Right forelimb (tissue), 1 donor: ENCODE measurements at regions not wholly inside any gene's neighbourhood (a gene's known extent, or its start where the extent isn't known, plus 50 kb on each side); places are given as distances from the start of the nearest gene placed in this dataset.
"Not testable (repeated sequence)": the region's sequence is repeated elsewhere in the genome, so short reads cannot be mapped to it uniquely, and the experiment has no call there.

Experiments
- DNase-seq: peaks from one replicate; pipeline ENCODE4 v3.0.0-alpha.2; 2018

GRCh38 chr2:49664827-49665226 is 510.5 kb upstream of the FSHR start:
- no peak for DNase-seq

- DNase-seq, result no peak
Measured at GRCh38 chr2:49661809-49662208, 507.5 kb upstream of the FSHR start.

- no peak for DNase-seq
Measured at GRCh38 chr2:49656853-49657252, 502.5 kb upstream of the FSHR start.

GRCh38 chr2:49643149-49643548 is 488.8 kb upstream of the FSHR start:
- no peak for DNase-seq

GRCh38 chr2:49640630-49641029 is 486.3 kb upstream of the FSHR start:
- no peak for DNase-seq

- DNase-seq, result no peak
Measured at GRCh38 chr2:49621016-49621415, 466.7 kb upstream of the FSHR start.

- DNase-seq, result no peak
Measured at GRCh38 chr2:49619804-49620203, 465.5 kb upstream of the FSHR start.

- no peak for DNase-seq
Measured at GRCh38 chr2:49618491-49618890, 464.2 kb upstream of the FSHR start.

GRCh38 chr2:49616800-49617199 is 462.5 kb upstream of the FSHR start:
- no peak for DNase-seq

- not testable (repeated sequence) for DNase-seq
Measured at GRCh38 chr2:49611796-49612195, 457.5 kb upstream of the FSHR start.

GRCh38 chr2:49600524-49600923 is 446.2 kb upstream of the FSHR start:
- DNase-seq, result no peak

- no peak for DNase-seq
Measured at GRCh38 chr2:49598231-49598630, 443.9 kb upstream of the FSHR start.

GRCh38 chr2:49585921-49586320 is 431.6 kb upstream of the FSHR start:
- DNase-seq, result no peak

GRCh38 chr2:49582946-49583345 is 428.6 kb upstream of the FSHR start:
- no peak for DNase-seq

GRCh38 chr2:49577041-49577440 is 422.7 kb upstream of the FSHR start:
- no peak for DNase-seq

- no peak for DNase-seq
Measured at GRCh38 chr2:49569176-49569575, 414.9 kb upstream of the FSHR start.

GRCh38 chr2:49567811-49568600 is 413.7 kb upstream of the FSHR start:
- DNase-seq, result no peak

- no peak for DNase-seq
Measured at GRCh38 chr2:49567021-49567420, 412.7 kb upstream of the FSHR start.

GRCh38 chr2:49553658-49554057 is 399.3 kb upstream of the FSHR start:
- no peak for DNase-seq

- no peak for DNase-seq
Measured at GRCh38 chr2:49532702-49533101, 378.4 kb upstream of the FSHR start.

GRCh38 chr2:49515996-49516782 is 361.9 kb upstream of the FSHR start:
- DNase-seq, result no peak

GRCh38 chr2:49514201-49514600 is 359.9 kb upstream of the FSHR start:
- no peak for DNase-seq

GRCh38 chr2:49490710-49491109 is 336.4 kb upstream of the FSHR start:
- no peak for DNase-seq

GRCh38 chr2:49487139-49487538 is 332.8 kb upstream of the FSHR start:
- DNase-seq, result no peak
